OCI-LY1 (cell line): ENCODE measurements at regions not wholly inside any gene's neighbourhood (a gene's known extent, or its start where the extent isn't known, plus 50 kb on each side); places are given as distances from the start of the nearest gene placed in this dataset.

Source experiments
- EZH2 ChIP-seq: fragments of 200-600 bp; sonication (generic), shearing (Covaris generic); IDR thresholded peaks from 2 replicates; pipeline ENCODE4 v1.8.0; 2017; ENCODE audit warnings: borderline replicate concordance, mixed run types, mild to moderate bottlenecking, antibody characterized with exemption, low read length, moderate library complexity, mixed read lengths
- TF ChIP-seq, protein P1 (sequence below): fragments of 200-600 bp; sonication (generic), shearing (Covaris generic); IDR thresholded peaks from 2 replicates; pipeline ENCODE4 v1.5.1; 2017; ENCODE audit warnings: mild to moderate bottlenecking, antibody characterized with exemption, low read length, moderate library complexity, mixed read lengths

GRCh38 chr3:175940243-175940642, 1081.1 kb downstream of the NAALADL2 start:
- TF ChIP-seq, protein P1, sequence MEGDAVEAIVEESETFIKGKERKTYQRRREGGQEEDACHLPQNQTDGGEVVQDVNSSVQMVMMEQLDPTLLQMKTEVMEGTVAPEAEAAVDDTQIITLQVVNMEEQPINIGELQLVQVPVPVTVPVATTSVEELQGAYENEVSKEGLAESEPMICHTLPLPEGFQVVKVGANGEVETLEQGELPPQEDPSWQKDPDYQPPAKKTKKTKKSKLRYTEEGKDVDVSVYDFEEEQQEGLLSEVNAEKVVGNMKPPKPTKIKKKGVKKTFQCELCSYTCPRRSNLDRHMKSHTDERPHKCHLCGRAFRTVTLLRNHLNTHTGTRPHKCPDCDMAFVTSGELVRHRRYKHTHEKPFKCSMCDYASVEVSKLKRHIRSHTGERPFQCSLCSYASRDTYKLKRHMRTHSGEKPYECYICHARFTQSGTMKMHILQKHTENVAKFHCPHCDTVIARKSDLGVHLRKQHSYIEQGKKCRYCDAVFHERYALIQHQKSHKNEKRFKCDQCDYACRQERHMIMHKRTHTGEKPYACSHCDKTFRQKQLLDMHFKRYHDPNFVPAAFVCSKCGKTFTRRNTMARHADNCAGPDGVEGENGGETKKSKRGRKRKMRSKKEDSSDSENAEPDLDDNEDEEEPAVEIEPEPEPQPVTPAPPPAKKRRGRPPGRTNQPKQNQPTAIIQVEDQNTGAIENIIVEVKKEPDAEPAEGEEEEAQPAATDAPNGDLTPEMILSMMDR, result no peak
- no peak for TF ChIP-seq EZH2
